Dendritic cell treated with granulocyte-macrophage colony-stimulating factor and Interleukin-4, amounts not matched to agents 40 ng/mL and 50 ng/mL, for 4 days (primary cell): ENCODE measurements at regions not wholly inside any gene's neighbourhood (a gene's known extent, or its start where the extent isn't known, plus 50 kb on each side); places are given as distances from the start of the nearest gene placed in this dataset.
"Not testable (repeated sequence)": the region's sequence is repeated elsewhere in the genome, so short reads cannot be mapped to it uniquely, and the experiment has no call there.

Source experiments
- H3K27ac Mint-ChIP-seq: one replicate; pipeline ENCODE4 v1.8.0; 2022; ENCODE audit warnings: mild to moderate bottlenecking, mixed read lengths
- H3K27me3 Mint-ChIP-seq: one replicate; pipeline ENCODE4 v1.8.0; 2022; ENCODE audit warnings: mild to moderate bottlenecking, mixed read lengths
- H3K36me3 Mint-ChIP-seq: one replicate; pipeline ENCODE4 v1.8.0; 2022; ENCODE audit warnings: low read depth, mixed read lengths
- H3K4me1 Mint-ChIP-seq: one replicate; pipeline ENCODE4 v1.8.0; 2022; ENCODE audit warnings: low read depth, mixed read lengths
- H3K4me3 Mint-ChIP-seq: one replicate; pipeline ENCODE4 v1.8.0; 2022; ENCODE audit warnings: mild to moderate bottlenecking, moderate library complexity, mixed read lengths
- H3K9me3 Mint-ChIP-seq: one replicate; pipeline ENCODE4 v1.8.0; 2022; ENCODE audit warnings: mixed read lengths
- intact Hi-C: fragments of 100-400 bp; cut with micrococcal nuclease; formaldehyde crosslinking; loops from one replicate; pipeline ENCODE4 v1.15.0; 2022

GRCh38 chr2:131966256-131966655, 195.5 kb downstream of the ANKRD30BL start:
- Mint-ChIP-seq H3K36me3 (no peaks in the 10 kb centered on the region), H3K27me3 (no peaks in the 10 kb centered on the region), H3K4me3 (no peak overlapping the region), H3K27ac (no peak overlapping the region), H3K4me1 (no peaks in the 10 kb centered on the region), H3K9me3 (peaks cover 23% of the 10 kb centered on the region)
- intact Hi-C loops: no loop called here

GRCh38 chr2:131958019-131958609, 203.6 kb downstream of the ANKRD30BL start:
- H3K4me1 Mint-ChIP-seq, H3K9me3 Mint-ChIP-seq, H3K36me3 Mint-ChIP-seq, intact Hi-C loops, H3K27ac Mint-ChIP-seq, H3K4me3 Mint-ChIP-seq, H3K27me3 Mint-ChIP-seq: not testable (repeated sequence)

- intact Hi-C loops, H3K9me3 Mint-ChIP-seq, H3K27ac Mint-ChIP-seq, H3K4me3 Mint-ChIP-seq, H3K27me3 Mint-ChIP-seq, H3K4me1 Mint-ChIP-seq, H3K36me3 Mint-ChIP-seq: not testable (repeated sequence)
These were observed 213.1 kb downstream of the ANKRD30BL start for GRCh38 chr2:131948641-131949040.

- H3K27me3 Mint-ChIP-seq, H3K9me3 Mint-ChIP-seq, H3K36me3 Mint-ChIP-seq, H3K27ac Mint-ChIP-seq, H3K4me1 Mint-ChIP-seq, H3K4me3 Mint-ChIP-seq, intact Hi-C loops: not testable (repeated sequence)
These were observed 238.5 kb downstream of the ANKRD30BL start for GRCh38 chr2:131923287-131923686.

GRCh38 chr2:131922854-131923253, 238.9 kb downstream of the ANKRD30BL start:
- H3K27me3 Mint-ChIP-seq, H3K4me1 Mint-ChIP-seq, H3K27ac Mint-ChIP-seq, H3K36me3 Mint-ChIP-seq, H3K4me3 Mint-ChIP-seq, intact Hi-C loops, H3K9me3 Mint-ChIP-seq: not testable (repeated sequence)
